ENCODE measurements at regions not wholly inside any gene's neighbourhood (a gene's known extent, or its start where the extent isn't known, plus 50 kb on each side); places are given as distances from the start of the nearest gene placed in this dataset.

DNA sequence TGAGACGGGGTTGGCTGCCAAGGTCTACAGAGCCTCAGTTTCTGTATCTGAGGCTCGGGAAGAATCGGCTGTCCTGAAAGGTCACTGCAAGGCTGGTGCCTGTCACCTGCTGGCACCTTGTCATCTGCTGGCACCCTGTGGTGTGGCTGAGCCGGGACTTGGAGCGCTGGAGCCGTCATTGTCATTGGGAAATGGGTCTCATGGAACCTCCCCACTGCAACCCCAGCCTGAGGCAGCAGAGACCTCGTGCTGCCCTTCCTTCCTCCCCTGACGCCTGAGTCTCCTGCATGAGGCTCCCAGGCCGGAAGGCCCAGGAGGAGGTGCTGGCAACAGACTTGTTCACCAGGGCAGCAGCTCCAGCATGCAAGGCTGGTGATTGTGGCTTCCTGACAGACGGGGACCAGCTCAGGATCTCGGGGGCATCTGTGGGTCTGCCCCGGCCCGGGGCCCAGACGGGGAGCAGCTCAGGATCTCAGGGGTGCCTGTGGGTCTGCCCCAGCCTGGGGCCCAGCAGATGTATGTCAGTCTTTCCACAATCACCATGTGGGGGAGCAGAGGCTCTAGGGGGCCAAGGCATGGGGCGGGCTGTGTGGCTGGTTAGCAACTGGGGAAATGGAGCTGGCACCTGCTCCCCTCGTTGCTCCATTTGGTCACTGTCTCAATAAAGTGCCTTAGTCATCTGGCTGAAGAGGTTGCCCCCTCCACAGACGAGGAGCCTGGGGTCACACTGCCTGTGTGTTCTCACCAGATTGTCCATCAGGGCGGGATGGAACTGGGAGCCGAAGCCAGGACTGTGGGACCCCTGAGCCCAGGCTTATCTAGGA lies 668.7 kb downstream of the BRD1 start:
- no peak for DNase-seq (ENCODE audit: low read depth in 2 of 2)

DNA sequence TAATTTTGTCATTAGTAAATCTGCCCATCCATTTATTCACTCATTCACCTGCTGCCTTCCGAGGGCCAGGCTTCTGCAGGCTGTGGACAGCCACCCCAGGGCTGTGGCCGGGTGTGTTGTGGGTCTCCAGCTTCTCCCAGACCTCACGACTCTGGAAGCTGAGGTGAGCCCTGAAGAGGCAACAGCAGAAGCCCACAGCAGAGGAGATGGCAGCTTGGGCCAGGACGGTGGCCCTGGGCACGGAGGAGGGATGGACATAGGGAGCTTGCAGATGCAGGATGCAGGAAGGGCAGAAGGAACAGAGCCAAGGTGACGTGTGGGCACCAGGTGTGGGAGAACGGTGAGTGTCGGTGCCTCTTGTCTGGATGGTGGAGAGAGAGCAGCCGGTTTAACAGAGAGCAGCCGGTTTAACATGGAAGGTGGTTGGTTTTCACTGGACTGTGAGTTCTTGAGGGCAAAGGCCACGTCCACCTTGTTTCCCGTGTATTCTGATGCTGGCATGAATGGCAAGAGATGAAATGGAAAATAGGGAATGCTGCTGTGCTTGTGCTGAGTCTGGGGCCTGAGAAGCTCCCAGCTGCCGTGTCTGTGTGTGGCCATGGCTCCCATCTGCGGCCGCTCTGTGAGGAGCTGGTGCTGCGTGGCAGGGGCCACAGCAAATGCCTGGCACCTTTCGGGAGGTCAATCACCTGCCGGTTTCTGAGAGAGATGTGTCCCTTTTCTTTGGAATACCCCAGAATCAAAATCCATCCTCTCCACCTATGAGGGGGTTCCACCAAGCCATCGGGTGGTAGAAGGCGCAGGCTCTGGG lies 669.9 kb downstream of the BRD1 start:
- DNase-seq (ENCODE audit: low read depth in 2 of 2): no peak

DNA sequence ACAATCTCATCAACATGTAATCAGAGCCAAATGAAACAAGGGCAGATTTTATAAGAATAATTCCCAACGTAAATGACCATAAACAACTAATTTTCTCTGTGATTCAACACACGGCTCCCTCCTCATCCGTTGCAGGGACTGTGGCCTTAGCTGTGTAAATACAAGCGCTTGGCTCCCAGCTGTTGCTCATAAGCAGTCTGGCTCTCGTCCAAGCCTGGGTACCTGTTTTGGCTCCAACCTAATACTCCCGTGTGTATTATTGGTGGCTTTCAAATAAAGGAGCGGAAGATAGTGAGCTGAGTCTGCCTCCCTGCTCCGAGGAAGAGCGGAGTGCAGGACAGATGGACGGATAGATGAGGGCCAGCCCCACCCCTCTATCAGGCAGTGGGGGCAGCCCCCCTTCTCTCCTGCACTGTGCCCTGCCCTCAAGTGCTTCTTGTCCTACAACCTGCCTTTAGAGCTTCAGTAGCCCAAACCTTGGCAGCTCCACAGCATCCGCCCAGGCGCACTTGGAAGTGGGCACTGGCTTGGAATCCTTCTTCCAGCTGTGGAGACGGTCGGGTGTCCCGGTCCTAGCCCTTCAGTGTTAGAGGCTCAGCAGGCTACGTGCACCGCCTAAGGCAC lies 670.9 kb downstream of the BRD1 start:
- no peak for DNase-seq (ENCODE audit: low read depth in 2 of 2)

DNA sequence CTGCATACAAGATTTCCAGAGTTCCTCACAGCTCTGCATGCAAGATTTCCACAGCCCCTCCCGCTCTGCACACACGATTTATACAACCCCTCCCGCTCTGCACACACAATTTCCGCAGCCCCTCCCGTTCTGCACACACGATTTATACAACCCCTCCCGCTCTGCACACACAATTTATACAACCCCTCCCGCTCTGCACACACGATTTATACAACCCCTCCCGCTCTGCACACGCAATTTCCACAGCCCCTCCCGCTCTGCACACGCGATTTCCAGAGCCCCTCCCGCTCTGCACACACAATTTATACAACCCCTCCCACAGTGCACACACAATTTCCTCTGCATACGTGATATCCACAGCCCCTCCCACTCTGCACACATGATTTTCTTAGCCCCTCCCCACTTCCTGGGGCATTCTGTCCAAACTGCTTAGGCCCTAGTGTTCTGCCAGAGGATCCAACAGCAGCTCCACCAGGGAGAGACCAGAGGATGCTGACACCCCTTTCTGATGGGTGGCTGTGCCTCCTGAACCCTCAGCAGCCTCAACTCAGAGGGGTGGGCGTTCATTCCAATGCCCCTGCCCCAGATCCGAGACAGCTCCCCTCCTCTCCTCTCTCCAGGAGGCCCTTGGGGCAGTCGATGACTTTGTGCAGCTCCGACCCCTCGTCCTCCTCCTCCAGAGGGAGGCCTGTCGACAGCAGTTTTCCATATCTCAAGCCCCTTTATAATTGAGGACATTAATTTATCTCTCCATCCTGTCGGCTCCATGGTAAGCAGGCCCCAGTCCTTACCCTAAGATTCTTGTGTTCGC lies 671.7 kb downstream of the BRD1 start:
- DNase-seq (ENCODE audit: low read depth in 2 of 2): no peak

DNA sequence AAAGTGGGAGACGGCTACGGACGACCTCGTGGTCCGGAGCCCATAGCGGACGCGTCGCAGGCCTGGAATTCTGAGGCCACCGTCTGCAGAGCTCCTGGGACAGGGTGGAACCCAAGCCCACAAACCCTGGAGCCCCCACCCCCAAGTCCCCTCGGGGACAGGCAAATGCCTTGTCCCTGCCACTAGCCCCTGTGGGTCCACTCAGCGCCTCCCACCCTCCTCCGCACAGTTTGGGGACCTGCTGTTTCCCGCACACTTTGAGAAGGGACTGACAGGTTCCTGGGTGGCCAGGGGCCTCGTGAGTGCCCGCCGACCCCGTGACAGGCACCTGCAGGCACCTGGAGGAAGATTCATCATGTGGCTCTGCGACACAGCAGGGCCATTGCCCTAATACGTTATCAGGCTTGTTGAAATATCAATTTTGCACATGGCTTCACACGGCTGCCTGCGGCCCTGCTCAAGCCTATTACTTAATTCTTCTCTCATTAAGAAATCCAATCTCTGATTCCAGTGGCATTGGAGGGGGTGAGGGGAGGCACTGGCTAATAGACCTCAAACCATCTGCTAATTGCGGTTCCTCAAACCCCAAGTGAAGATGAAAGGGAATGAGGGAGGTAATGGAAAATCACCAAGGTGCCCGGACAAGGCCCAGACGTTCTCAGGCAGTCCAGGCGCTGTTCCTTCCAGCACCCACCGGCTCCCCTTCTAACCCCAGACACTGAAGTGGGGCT lies 672.5 kb downstream of the BRD1 start:
- no peak for DNase-seq (ENCODE audit: low read depth in 2 of 2)

DNA sequence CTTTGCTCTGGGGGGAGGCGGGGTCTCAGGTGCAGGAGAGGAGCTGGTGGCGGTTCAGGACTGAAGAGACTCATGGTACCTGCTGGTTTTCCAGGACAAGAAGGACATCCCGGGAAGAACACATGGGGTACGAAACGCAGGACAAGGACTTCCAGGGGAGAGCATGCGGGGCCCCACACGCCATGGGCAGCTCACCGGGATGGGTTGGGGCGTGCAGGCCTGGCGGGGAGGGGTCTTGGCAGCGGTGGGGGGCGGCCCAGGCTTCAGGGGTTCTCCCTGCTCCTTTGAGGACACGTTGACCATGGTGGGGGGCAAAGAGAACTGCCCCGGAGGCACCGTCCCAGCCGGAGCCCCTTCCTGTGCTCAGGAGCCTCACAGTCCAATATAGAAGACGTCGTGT lies 673.2 kb downstream of the BRD1 start:
- DNase-seq (ENCODE audit: low read depth in 2 of 2): no peak

DNA sequence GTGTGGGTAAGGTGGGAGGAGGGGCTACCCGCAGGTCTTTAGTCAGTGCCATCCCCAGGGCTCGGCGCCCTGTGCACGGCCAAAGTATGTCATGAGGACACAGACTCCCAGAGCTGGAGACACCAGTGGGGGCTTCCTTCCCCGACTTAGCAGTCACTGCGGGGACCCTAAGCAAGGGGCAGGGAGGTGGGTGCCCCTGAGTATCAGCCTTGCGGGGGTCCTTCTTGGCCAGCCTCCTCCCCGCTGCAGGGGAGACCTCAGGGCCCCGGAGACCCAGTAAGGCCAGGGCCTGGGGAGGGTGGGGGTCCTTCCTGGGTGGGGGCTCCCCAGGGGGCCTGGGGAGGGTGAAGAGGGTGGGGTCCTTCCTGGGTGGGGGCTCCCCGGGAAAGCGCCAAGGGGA lies 673.8 kb downstream of the BRD1 start:
- no peak for DNase-seq (ENCODE audit: low read depth in 2 of 2)

DNA sequence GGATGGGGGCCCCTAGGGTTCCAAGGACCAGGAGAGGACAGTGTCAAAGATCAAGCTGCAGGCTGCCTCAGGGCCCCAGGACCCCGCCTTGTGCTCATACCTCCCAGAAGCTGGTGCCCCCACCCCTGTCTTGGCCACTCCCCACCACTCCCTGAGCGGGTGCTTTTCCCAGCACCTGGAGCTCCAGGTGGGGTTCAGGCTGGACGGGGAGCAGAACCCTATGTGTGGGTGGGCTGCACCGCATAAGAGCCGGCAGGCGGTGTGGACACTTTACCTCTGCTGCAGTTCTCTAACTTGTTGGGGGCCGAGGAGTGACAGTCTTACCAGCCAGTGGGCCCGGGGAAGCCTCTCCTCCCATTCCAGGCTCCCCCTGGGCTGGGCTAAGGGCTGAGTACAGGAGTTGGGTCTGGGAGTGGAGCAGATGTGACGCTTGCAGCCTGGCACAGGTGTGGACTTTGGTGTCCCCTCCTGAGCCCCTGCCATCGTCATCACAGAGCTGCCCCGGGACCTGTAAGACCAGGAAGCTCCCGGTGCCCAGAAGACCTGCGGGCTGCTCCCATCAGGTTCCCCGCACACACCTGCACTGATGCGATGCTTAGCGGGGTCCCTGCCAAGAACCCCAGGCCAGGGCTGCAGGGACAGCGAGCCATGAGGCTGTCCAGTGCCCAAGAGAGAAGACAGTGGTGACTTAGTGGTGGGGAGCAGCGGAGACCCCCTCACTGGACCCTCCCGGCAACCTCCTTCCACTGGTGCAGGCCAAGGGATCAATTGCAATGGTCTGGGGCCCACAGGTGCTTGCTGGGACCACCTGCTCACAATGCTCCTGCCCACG lies 674.5 kb downstream of the BRD1 start:
- no peak for DNase-seq (ENCODE audit: low read depth in 2 of 2)

DNA sequence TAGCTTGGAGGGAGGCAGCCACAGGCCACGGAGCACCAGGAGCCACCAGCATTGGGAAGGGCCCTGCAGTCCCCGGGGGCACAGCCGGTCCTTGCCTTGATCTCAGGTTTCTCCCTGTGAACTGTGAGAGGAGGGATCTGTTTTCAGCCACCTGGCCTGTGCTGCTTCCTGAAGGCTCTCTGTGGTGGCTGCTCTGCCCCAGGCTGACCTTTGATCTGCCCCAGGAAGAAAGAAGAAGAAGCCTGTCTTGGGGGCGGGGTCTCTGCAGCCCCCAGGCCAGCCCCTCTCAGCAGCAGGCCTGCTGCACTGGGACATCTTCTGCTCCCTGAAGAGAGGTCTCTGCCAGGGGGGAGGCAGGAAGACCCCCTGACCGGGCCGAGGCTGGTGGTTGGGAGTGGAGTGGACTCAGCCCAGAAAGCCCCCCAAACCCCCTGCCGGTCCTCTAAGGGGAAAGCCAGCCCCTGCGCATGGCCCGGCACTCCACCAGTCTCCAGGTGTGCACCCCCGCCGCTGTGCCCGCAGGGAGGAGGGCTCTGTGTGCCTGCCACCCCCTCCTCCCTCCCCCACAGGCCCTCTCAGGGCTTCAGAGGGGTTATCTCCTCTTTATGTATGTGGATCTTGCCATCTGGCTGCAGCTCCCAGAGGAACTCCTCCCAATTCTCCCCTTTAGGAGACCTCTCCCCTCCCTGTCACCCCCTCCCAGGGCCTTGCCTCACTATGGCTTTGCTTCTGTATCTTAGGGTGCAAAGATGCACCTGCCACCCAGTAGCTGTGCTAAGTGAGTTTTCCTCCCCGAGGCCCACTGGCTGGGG lies 675.3 kb downstream of the BRD1 start:
- no peak for DNase-seq (ENCODE audit: low read depth in 2 of 2)

DNA sequence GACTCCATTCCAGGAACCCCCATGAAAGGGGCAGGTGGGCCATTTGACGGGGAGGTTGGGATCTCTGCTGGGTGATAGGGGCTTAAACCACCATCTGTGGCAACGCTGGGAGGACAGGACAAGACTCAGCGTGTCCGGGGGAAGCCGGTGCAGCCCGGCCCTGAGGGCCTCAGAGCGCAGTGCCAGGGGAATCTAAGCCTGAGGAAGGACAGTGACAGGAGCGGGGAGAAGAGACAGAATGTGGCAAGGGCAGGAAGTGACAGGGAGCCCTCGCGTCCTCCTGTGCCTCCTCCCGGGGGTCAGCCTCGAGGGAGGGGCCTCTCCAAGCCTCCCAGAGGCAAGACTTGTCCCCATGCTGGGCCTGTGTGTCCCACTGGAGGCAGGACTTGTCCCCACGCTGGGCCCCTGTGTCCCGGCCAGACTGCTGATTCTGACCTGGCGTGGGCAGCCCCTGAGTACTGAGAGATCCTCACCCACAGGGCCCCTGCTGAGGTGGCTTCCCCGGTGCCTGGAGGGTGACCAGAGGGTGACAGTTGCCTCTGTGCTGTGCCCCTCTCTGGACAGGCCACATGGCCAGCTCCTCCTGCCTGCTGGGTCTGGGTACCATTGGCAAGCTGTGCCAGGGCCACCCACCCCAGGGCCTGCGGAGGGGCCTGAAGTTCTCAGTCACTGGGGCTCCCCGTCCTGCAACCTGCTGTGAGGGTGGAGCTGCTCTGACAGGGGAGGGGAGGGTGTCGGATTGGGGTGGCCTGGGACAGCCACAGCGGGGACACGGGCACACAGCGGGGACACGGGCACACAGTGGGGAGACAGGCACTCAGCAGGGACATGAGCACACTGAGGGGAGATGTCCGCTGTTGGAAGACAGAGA lies 676.2 kb downstream of the BRD1 start:
- no peak for DNase-seq (ENCODE audit: low read depth in 2 of 2)

DNA sequence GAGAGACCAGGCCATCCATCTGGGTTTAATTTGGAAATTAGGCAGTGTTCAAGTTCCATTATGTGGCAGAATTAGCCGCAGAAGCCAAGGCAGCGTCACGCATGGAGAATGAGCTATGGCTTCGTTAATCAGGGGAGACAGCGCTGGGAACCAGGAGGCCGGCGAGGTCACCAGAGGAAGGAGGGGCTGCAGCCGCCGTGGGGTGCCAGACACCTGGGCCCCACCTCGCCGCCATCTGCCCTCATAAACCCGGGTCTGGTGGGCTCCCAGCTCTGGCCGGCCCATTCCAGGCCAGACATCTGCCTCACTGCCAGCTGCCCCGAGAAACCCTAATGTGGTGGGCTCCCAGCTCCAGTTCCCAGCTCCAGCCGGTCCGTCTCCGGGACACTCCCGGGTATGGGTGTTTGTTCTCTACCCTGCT lies 676.9 kb downstream of the BRD1 start:
- DNase-seq (ENCODE audit: low read depth in 2 of 2): no peak

DNA sequence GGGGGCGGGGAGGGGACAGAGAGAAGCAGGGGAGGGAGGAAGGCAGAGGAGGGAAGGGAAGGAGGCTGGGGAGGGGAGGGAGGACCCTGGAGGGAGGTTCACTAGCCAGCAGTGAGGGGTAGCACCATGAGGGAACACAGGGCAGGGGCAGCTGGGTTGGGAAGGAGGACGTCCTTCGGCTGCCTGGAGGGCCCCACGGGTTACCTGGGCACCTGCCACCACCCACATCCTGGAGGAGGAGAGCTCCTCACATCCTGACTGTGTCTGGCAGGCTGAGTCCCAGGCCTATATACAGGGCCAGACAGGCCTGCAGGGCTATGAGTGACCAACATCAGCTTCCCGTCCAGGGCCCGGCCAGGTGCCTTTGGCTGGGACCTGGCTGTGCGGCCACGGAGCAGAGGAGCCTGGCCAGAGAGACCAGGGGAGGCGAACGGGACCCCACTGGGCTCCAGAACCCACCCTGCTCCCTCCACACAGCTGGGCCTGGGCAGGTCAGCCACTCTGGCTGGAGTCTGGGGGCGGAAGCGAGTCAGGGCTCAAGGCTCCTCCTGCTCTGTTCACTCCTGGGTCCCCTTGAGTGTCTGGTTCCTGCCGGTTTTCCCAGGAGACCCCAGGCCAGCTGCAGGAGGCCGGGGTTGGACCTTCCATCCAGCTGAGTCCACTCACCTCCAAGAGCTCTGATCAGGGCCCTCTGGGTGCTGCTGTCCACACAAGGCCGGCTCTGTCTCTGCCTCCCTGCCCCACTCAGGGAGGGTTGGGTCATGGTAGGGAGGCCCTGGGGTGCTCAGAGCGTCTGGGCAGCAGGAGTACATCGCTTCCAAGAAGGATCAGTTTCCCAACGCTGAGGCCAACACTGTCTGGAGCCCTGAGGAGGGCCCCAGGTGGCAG lies 677.7 kb downstream of the BRD1 start:
- no peak for DNase-seq (ENCODE audit: low read depth in 2 of 2)

DNA sequence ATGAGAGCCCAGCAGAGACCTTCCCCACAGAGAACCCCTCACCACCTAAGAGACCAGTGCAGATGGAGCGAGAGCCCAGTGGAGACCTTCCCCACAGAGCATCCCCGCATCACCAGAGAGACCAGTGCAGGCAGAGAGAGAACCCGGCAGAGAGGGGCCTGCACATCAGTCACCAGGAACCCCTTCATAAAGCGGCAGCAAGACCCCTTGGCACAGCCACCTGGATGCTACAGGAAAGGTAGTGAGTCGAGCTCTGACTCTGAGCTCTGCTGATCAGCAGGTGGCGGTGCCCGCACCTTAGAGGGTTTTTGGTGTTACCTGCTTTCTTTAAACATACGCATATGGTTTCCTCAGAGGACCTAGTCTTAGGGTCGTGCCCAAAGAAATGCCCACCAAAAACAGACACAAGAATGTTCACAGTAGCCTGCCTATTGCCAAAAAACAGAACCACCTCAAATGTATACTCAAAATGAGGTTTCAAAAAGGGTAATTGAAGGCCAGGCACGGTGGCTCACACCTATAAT lies 678.7 kb downstream of the BRD1 start:
- no peak for DNase-seq (ENCODE audit: low read depth in 2 of 2)

DNA sequence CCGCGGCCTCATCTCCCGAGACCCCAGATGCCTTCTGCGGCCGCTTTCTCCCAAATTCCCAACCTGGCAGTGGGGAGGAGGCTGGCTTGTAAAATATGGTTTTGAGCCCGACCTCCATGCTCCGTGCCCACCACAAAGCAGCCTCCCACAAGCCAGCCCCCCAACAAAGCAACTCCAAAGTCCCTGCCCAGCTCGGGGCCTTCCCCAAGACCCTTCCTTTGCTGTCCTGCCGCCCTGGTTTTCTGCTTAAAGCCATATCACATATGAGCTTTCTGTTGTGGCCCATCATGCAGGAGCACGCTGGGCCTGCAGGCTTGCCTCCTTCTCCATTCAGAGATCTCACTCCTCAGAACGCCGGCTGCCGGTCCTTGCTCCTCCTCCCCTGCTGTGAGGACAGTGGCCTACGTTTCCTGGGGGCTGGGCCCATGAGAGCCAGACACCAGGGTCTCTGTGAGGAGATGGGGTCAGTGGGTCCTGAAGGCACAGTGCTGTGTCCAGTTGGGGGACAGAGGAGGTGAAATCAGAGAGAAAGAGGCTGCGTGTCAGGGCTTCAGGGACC lies 680.0 kb downstream of the BRD1 start:
- DNase-seq (ENCODE audit: low read depth in 2 of 2): no peak

DNA sequence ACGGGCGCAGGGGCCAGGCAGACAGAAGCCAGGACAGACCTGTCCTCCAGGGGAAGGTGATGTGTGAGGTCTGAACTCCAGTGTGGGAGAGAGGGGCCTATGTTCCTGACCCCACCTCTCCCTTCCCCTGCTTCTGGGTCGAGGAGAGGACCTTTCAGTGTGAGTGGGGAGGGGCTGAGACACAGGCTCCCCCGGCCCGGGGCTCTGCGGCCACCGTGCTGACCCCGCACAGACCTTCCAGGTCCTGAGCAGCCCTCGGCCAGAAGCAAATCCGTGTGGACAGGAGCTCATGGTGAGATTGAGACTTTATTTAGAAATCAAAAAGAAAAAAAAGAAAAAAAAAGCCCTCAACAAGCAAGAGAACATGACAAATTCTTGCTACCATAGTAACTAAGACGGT lies 680.5 kb downstream of the BRD1 start:
- no peak for DNase-seq (ENCODE audit: low read depth in 2 of 2)

DNA sequence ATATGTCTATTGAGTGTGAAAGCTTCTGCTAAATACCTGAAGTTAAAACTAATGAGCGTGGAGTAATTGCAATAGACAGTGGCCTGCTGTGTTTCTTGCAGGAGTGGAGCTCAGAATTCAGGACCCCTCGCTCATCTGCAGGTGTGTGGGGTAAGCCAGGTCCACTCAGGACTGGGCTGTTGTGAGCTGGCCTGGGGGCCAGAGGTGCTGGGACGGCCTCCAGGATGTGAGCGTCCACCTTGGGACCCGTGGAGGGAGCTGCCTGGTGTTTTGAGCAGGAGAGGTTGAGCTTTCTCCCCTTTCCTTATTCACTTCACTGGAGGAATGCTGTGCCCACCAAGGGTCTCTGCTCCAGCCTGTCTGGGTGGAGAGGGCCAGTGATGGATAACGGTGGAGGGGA lies 681.2 kb downstream of the BRD1 start:
- DNase-seq (ENCODE audit: low read depth in 2 of 2): no peak

DNA sequence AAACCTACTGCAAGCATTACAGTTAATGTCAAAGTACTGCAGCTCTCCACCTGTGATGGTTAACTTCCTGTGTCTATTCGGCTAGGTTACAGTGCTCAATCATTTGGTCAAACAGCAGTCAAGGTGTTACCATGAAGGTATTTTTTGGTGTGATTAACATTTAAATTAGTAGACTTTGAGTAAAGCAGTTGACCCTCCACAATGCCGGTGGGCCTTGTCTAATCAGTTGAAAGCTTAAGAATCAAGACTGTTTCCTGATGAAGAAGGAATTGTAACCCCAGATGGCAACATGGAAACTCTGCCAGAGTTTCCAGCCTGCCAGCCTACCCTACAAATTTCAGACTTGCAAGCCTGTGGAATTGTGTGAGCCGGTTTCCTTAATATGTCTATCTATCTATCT lies 683.9 kb downstream of the BRD1 start:
- DNase-seq (ENCODE audit: low read depth in 2 of 2): no peak
